ENCODE measurements at regions not wholly inside any gene's neighbourhood (a gene's known extent, or its start where the extent isn't known, plus 50 kb on each side); places are given as distances from the start of the nearest gene placed in this dataset.

DNA sequence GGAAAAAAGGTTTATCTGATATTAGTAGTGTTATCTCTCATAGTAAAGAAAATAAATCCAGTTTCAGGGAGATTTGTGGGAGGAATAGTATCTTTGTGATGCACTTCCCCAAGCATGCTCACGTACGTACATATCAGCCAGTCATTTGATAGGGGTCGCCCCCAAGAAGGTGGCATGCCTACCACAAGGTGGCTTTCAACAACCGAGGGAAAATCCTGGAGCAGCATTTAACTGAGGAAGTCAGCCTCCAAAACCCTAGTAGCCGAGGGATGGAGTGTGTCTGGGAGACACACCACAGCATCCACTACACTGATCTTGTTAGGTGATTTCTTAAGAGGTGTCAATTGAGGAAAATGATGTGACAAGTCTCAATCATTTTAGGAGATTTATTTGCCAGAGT is 623.9 kb downstream of the NYAP2 start:
- TF ChIP-seq, protein P1, sequence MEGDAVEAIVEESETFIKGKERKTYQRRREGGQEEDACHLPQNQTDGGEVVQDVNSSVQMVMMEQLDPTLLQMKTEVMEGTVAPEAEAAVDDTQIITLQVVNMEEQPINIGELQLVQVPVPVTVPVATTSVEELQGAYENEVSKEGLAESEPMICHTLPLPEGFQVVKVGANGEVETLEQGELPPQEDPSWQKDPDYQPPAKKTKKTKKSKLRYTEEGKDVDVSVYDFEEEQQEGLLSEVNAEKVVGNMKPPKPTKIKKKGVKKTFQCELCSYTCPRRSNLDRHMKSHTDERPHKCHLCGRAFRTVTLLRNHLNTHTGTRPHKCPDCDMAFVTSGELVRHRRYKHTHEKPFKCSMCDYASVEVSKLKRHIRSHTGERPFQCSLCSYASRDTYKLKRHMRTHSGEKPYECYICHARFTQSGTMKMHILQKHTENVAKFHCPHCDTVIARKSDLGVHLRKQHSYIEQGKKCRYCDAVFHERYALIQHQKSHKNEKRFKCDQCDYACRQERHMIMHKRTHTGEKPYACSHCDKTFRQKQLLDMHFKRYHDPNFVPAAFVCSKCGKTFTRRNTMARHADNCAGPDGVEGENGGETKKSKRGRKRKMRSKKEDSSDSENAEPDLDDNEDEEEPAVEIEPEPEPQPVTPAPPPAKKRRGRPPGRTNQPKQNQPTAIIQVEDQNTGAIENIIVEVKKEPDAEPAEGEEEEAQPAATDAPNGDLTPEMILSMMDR (IDR thresholded peaks at IDR 0.05) = no peak
- no peak for TF ChIP-seq POLR2A (IDR thresholded peaks at IDR 0.05)
